RWPE1 (cell line): ENCODE measurements at regions not wholly inside any gene's neighbourhood (a gene's known extent, or its start where the extent isn't known, plus 50 kb on each side); places are given as distances from the start of the nearest gene placed in this dataset.

Source experiments
- CTCF ChIA-PET: fragments of 350-600 bp; sonication (Branson Sonifier 250); formaldehyde crosslinking; extraction: SDS; loops from one replicate; lab custom pipeline; 2021; lab: Yijun Ruan, JAX
- POLR2A ChIA-PET: fragments of 400-600 bp; formaldehyde crosslinking; extraction: SDS; loops from one replicate; lab custom pipeline; 2020; ENCODE audit warnings: antibody characterized with exemption; ENCODE audit not compliant: low non-redundant PET; lab: Yijun Ruan, JAX
- DNase-seq: peaks from one replicate; pipeline ENCODE4 v3.0.0; 2012; ENCODE audit warnings: low spot score
- H3K27ac ChIP-seq: fragments of 450-650 bp; 2 replicates; pipeline ENCODE4 v1.5.1; 2017
- CTCF ChIP-seq: fragments of 450-650 bp; conservative IDR thresholded peaks from 2 replicates; pipeline ENCODE4 v1.5.1; 2017; ENCODE audit warnings: low read depth, mild to moderate bottlenecking

- ChIA-PET CTCF (no interaction called here), POLR2A (no interaction called here)
- no peak for TF ChIP-seq CTCF
- DNase-seq, result no peak
- H3K27ac ChIP-seq, result no peak overlapping the region
Observed at GRCh38 chr19:28404472-28404871, 808.5 kb downstream of the UQCRFS1 start.

- TF ChIP-seq CTCF, result no peak
- no peak for DNase-seq
- no peak overlapping the region for H3K27ac ChIP-seq
- ChIA-PET POLR2A (no interaction called here), CTCF (no interaction called here)
Observed at GRCh38 chr19:28403690-28404089, 809.3 kb downstream of the UQCRFS1 start.

- CTCF ChIA-PET, result no interaction called here
- DNase-seq, result no peak
- no peak for TF ChIP-seq CTCF
- H3K27ac ChIP-seq, result no peak overlapping the region
- POLR2A ChIA-PET, result no interaction called here
Observed at GRCh38 chr19:28402701-28403290, 810.2 kb downstream of the UQCRFS1 start.

GRCh38 chr19:28401739-28402424 lies 811.1 kb downstream of the UQCRFS1 start:
- POLR2A ChIA-PET, result no interaction called here
- DNase-seq, result no peak
- CTCF ChIA-PET, result interaction anchor here (0.6 kb wide), 2 partner anchors 376 to 431 kb away, joined by 3 read pairs; no protein-coding TSS in a partner anchor
- TF ChIP-seq CTCF, result no peak
- H3K27ac ChIP-seq, result no peak overlapping the region

- TF ChIP-seq CTCF, result no peak
- no peak overlapping the region for H3K27ac ChIP-seq
- DNase-seq, result no peak
- POLR2A ChIA-PET, result no interaction called here
- CTCF ChIA-PET, result interaction anchor here (0.6 kb wide), 2 partner anchors 376 to 430 kb away, joined by 3 read pairs; no protein-coding TSS in a partner anchor
Observed at GRCh38 chr19:28400953-28401671, 811.8 kb downstream of the UQCRFS1 start.

- H3K27ac ChIP-seq, result no peak overlapping the region
- ChIA-PET CTCF (no interaction called here), POLR2A (no interaction called here)
- DNase-seq, result no peak
- TF ChIP-seq CTCF, result no peak
Observed at GRCh38 chr19:28399187-28399586, 813.8 kb downstream of the UQCRFS1 start.
